HG02885 (cell line): ENCODE measurements at regions not wholly inside any gene's neighbourhood (a gene's known extent, or its start where the extent isn't known, plus 50 kb on each side); places are given as distances from the start of the nearest gene placed in this dataset.

ENCODE experiments used
- ATAC-seq: cut with Tn5 transposase; IDR thresholded peaks from one replicate; pipeline ENCODE4 v1.9.1; 2021; ENCODE audit warnings: mild to moderate bottlenecking; ENCODE audit not compliant: unreplicated experiment, poor library complexity

- no peak for ATAC-seq
These were observed 102.9 kb downstream of the C9orf152 start for GRCh38 chr9:110105107-110105506.

GRCh38 chr9:110106661-110107060 is 101.3 kb downstream of the C9orf152 start:
- ATAC-seq, result no peak

- ATAC-seq, result no peak
These were observed 98.4 kb downstream of the C9orf152 start for GRCh38 chr9:110109333-110110092.

- peak; percentile 72 for ATAC-seq
These were observed 97.8 kb downstream of the C9orf152 start for GRCh38 chr9:110110154-110110553.

- no peak for ATAC-seq
These were observed 96.1 kb downstream of the C9orf152 start for GRCh38 chr9:110111868-110112267.

- ATAC-seq, result no peak
These were observed 95.2 kb downstream of the C9orf152 start for GRCh38 chr9:110112792-110113191.

GRCh38 chr9:110114086-110114858 is 93.7 kb downstream of the C9orf152 start:
- no peak for ATAC-seq

- no peak for ATAC-seq
These were observed 93.1 kb downstream of the C9orf152 start for GRCh38 chr9:110114859-110115201.

- ATAC-seq, result no peak
These were observed 92.6 kb downstream of the C9orf152 start for GRCh38 chr9:110115341-110115820.

GRCh38 chr9:110115826-110116542 is 92.0 kb downstream of the C9orf152 start:
- no peak for ATAC-seq

- no peak for ATAC-seq
These were observed 91.4 kb downstream of the C9orf152 start for GRCh38 chr9:110116543-110116885.

- ATAC-seq, result no peak
These were observed 86.8 kb downstream of the C9orf152 start for GRCh38 chr9:110121170-110121569.

GRCh38 chr9:110123341-110124095 is 84.4 kb downstream of the C9orf152 start:
- no peak for ATAC-seq

- no peak for ATAC-seq
These were observed 83.5 kb downstream of the C9orf152 start for GRCh38 chr9:110124439-110124838.

GRCh38 chr9:110125207-110125751 is 82.7 kb downstream of the C9orf152 start:
- no peak for ATAC-seq

GRCh38 chr9:110125763-110126351 is 82.1 kb downstream of the C9orf152 start:
- ATAC-seq, result no peak

GRCh38 chr9:110126499-110126941 is 81.4 kb downstream of the C9orf152 start:
- no peak for ATAC-seq

GRCh38 chr9:110126986-110127864 is 80.7 kb downstream of the C9orf152 start:
- no peak for ATAC-seq
